Gastroesophageal sphincter (tissue), 4 donors: ENCODE measurements at regions not wholly inside any gene's neighbourhood (a gene's known extent, or its start where the extent isn't known, plus 50 kb on each side); places are given as distances from the start of the nearest gene placed in this dataset.

Source experiments
- ATAC-seq: fragments of 150-250 bp; one replicate; pipeline ENCODE4 v1.9.1; 2016; ENCODE audit warnings: mild to moderate bottlenecking, moderate library complexity
- H3K27ac ChIP-seq, 4 donors: fragments of 200-600 bp; sonication (generic) in 3 of 4; 1 replicate in 3 of 4; 2 replicates in 1 of 4; pipeline ENCODE4 v1.5.1; 2016 to 2019
- H3K27me3 ChIP-seq: fragments of 200-600 bp; sonication (generic); one replicate; pipeline ENCODE4 v1.5.1; 2019
- H3K36me3 ChIP-seq, 2 donors: fragments of 200-600 bp; sonication (generic); one replicate each; pipeline ENCODE4 v1.5.1; 2019; ENCODE audit warnings: control low read depth in 1 of 2
- H3K4me1 ChIP-seq, 3 donors: fragments of 200-600 bp; sonication (generic); 1 replicate in 2 of 3; 2 replicates in 1 of 3; pipeline ENCODE4 v1.5.1; 2016 to 2019; ENCODE audit warnings: control low read depth in 2 of 3
- H3K4me3 ChIP-seq, 2 donors: fragments of 200-600 bp; sonication (generic); one replicate each; pipeline ENCODE4 v1.5.1; 2019; ENCODE audit warnings: mild to moderate bottlenecking in 1 of 2, moderate library complexity in 1 of 2
- H3K9me3 ChIP-seq, 3 donors: fragments of 200-600 bp; sonication (generic); one replicate each; pipeline ENCODE4 v1.5.1; 2017 to 2019; ENCODE audit warnings: control low read depth in 2 of 3
- CTCF ChIP-seq, 4 experiments: fragments of 200-600 bp in 2 of 4; fragments of 450-650 bp in 2 of 4; sonication (generic) in 1 of 4; IDR thresholded peaks; one replicate each; pipeline ENCODE4 v1.5.1; 2017 to 2019; ENCODE audit warnings: antibody characterized with exemption in 4 of 4, mild to moderate bottlenecking in 2 of 4, moderate library complexity in 2 of 4
- EP300 ChIP-seq: sonication (generic); formaldehyde crosslinking; IDR thresholded peaks from one replicate; pipeline ENCODE4 v1.6.1; 2017; ENCODE audit warnings: antibody characterized with exemption, mild to moderate bottlenecking
- POLR2A ChIP-seq, 2 donors: fragments of 450-650 bp; IDR thresholded peaks; one replicate each; pipeline ENCODE4 v1.6.1; 2017; ENCODE audit warnings: antibody characterized with exemption in 2 of 2, mild to moderate bottlenecking in 2 of 2, moderate library complexity in 1 of 2
- POLR2AphosphoS5 ChIP-seq: sonication (generic); formaldehyde crosslinking; IDR thresholded peaks from one replicate; pipeline ENCODE4 v1.6.1; 2017; ENCODE audit warnings: antibody characterized with exemption
- WGBS, 2 donors: methylation state at CpG; one replicate each; pipeline ENCODE4 v1.1.5; 2018; ENCODE audit warnings: low coverage in 1 of 2; 5-methylcytosine and 5-hydroxymethylcytosine counted together
- small RNA-seq, 4 donors: library from RNA; depleted of rRNA; stranded (forward); fragments of <200 nt; gene quantifications; one replicate each; pipeline ENCODE3, GENCODE V24; 2016

GRCh38 chr6:51562198-51562597 is 525.2 kb downstream of the PKHD1 start:
- Histone ChIP-seq H3K9me3 (no peaks in the 10 kb centered on the region), H3K36me3 (no peaks in the 10 kb centered on the region), H3K27me3 (no peaks in the 10 kb centered on the region), H3K4me3 (no peak overlapping the region), H3K27ac (no peak overlapping the region), H3K4me1 (no peaks in the 10 kb centered on the region)
- ATAC-seq = no peak
- 60 to 83% methylated on average over 1 of the region's 1 CpG for WGBS, 2 donors
- no peak for TF ChIP-seq CTCF (IDR thresholded peaks at IDR 0.05)
- no peak for TF ChIP-seq POLR2A (IDR thresholded peaks at IDR 0.05)
- TF ChIP-seq EP300 = no peak
- TF ChIP-seq POLR2AphosphoS5 = no peak

Small RNA genes lying in the stretch of these regions (small RNA-seq; reads per million reads assigned to genes)
- 0 to 0.55 (median 0.06) reads per million in 4 donors for gene RF00572
